IMR-90 (cell line): ENCODE measurements at regions not wholly inside any gene's neighbourhood (a gene's known extent, or its start where the extent isn't known, plus 50 kb on each side); places are given as distances from the start of the nearest gene placed in this dataset.
"Not testable (repeated sequence)": the region's sequence is repeated elsewhere in the genome, so short reads cannot be mapped to it uniquely, and the experiment has no call there.

Source experiments
- CEBPB ChIP-seq: IDR thresholded peaks from 2 replicates; pipeline ENCODE4 v1.6.1; 2012; ENCODE audit warnings: low read depth, low read length, improper control_type of control experiment
- FOS ChIP-seq: fragments of 150-350 bp; IDR thresholded peaks from 2 replicates; pipeline ENCODE4 v1.6.1; 2016; ENCODE audit warnings: low read depth, low read length
- MXI1 ChIP-seq: IDR thresholded peaks from 2 replicates; pipeline ENCODE4 v1.6.1; 2012; ENCODE audit warnings: low read depth, mild to moderate bottlenecking, low read length, moderate library complexity, borderline replicate concordance
- POLR2A ChIP-seq: IDR thresholded peaks from 2 replicates; pipeline ENCODE4 v1.6.1; 2012; ENCODE audit warnings: mild to moderate bottlenecking, low read depth, low read length
- RAD21 ChIP-seq: IDR thresholded peaks from 2 replicates; pipeline ENCODE4 v1.6.1; 2012; ENCODE audit warnings: low read length, improper control_type of control experiment
- TF ChIP-seq, protein P1 (sequence below): conservative IDR thresholded peaks from 2 replicates; pipeline ENCODE4 v1.5.1; 2012; ENCODE audit warnings: mild to moderate bottlenecking, low read depth, low read length, improper control_type of control experiment

DNA sequence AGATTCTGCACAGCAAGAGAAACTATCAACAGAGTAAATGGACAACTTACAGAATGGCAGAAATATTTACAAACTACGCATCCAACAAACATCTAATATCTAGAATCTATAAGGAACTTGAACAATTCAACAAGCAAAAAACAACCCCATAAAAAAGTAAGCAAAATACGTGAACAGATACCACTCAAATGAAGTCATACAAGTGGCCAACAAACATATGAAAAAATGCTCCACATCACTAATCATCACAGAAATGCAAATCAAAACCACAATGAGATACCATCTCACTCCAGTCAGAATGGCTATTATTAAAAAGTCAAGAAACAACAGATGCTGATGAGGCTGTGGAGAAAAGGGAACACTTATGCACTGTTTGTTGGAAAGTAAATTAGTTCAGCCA is 540.3 kb upstream of the DPPA4 start:
- TF ChIP-seq, protein P1, sequence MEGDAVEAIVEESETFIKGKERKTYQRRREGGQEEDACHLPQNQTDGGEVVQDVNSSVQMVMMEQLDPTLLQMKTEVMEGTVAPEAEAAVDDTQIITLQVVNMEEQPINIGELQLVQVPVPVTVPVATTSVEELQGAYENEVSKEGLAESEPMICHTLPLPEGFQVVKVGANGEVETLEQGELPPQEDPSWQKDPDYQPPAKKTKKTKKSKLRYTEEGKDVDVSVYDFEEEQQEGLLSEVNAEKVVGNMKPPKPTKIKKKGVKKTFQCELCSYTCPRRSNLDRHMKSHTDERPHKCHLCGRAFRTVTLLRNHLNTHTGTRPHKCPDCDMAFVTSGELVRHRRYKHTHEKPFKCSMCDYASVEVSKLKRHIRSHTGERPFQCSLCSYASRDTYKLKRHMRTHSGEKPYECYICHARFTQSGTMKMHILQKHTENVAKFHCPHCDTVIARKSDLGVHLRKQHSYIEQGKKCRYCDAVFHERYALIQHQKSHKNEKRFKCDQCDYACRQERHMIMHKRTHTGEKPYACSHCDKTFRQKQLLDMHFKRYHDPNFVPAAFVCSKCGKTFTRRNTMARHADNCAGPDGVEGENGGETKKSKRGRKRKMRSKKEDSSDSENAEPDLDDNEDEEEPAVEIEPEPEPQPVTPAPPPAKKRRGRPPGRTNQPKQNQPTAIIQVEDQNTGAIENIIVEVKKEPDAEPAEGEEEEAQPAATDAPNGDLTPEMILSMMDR, result not testable (repeated sequence)
- not testable (repeated sequence) for TF ChIP-seq RAD21, FOS, CEBPB, POLR2A, MXI1
